RWPE2 (cell line): ENCODE measurements at regions not wholly inside any gene's neighbourhood (a gene's known extent, or its start where the extent isn't known, plus 50 kb on each side); places are given as distances from the start of the nearest gene placed in this dataset.

Source experiments
- ATAC-seq: fragments of 200-7000 bp; cut with Tn5 transposase; 3 replicates; pipeline ENCODE4 v1.9.1; 2021; ENCODE audit warnings: low read depth
- DNase-seq: peaks from one replicate; pipeline ENCODE4 v3.0.0-alpha.2; 2020; ENCODE audit warnings: low spot score
- H3K27ac ChIP-seq: fragments of 450-650 bp; 2 replicates; pipeline ENCODE4 v1.5.1; 2017; ENCODE audit warnings: mild to moderate bottlenecking; ENCODE audit not compliant: poor library complexity, severe bottlenecking
- H3K27me3 ChIP-seq: fragments of 250-450 bp; sonication (Bioruptor Pico); 2 replicates; pipeline ENCODE4 v1.5.1; 2021; ENCODE audit warnings: mild to moderate bottlenecking, moderate library complexity; ENCODE audit not compliant: insufficient read depth, poor library complexity, severe bottlenecking
- H3K36me3 ChIP-seq: fragments of 250-450 bp; sonication (Bioruptor Pico); 2 replicates; pipeline ENCODE4 v1.5.1; 2020; ENCODE audit warnings: low read depth, mild to moderate bottlenecking, moderate library complexity
- H3K4me1 ChIP-seq: fragments of 250-450 bp; sonication (Bioruptor Pico); 2 replicates; pipeline ENCODE4 v1.5.1; 2021; ENCODE audit warnings: mild to moderate bottlenecking, moderate library complexity; ENCODE audit not compliant: insufficient read depth, poor library complexity, severe bottlenecking
- H3K4me3 ChIP-seq: fragments of 250-450 bp; sonication (Bioruptor Pico); 2 replicates; pipeline ENCODE4 v1.5.1; 2021; ENCODE audit warnings: mild to moderate bottlenecking, moderate library complexity; ENCODE audit not compliant: severe bottlenecking
- H3K9me3 ChIP-seq: fragments of 250-450 bp; sonication (Bioruptor Pico); 2 replicates; pipeline ENCODE4 v1.5.1; 2021; ENCODE audit warnings: mild to moderate bottlenecking, moderate library complexity; ENCODE audit not compliant: severe bottlenecking
- CTCF ChIP-seq: fragments of 450-650 bp; IDR thresholded peaks from one replicate; pipeline ENCODE4 v1.5.1; 2017; ENCODE audit warnings: mild to moderate bottlenecking, moderate library complexity; ENCODE audit not compliant: poor library complexity, severe bottlenecking

GRCh38 chr4:126354784-126355183 is 1040.0 kb downstream of the FAT4 start:
- H3K9me3 ChIP-seq, result no peaks in the 10 kb centered on the region
- H3K4me3 ChIP-seq, result no peak overlapping the region
- no peaks in the 10 kb centered on the region for H3K36me3 ChIP-seq
- H3K27me3 ChIP-seq, result no peaks in the 10 kb centered on the region
- H3K4me1 ChIP-seq, result no peaks in the 10 kb centered on the region
- DNase-seq (no peak), ATAC-seq (peak; percentile 58; the same call in 2 of the 3 replicates)
- no peak overlapping the region for H3K27ac ChIP-seq
- no peak for TF ChIP-seq CTCF

GRCh38 chr4:126358041-126358440 is 1043.3 kb downstream of the FAT4 start:
- H3K36me3 ChIP-seq, result no peaks in the 10 kb centered on the region
- DNase-seq (no peak), ATAC-seq (no peak)
- H3K4me1 ChIP-seq, result no peaks in the 10 kb centered on the region
- no peak overlapping the region for H3K27ac ChIP-seq
- H3K4me3 ChIP-seq, result no peak overlapping the region
- no peaks in the 10 kb centered on the region for H3K9me3 ChIP-seq
- H3K27me3 ChIP-seq, result no peaks in the 10 kb centered on the region
- TF ChIP-seq CTCF, result no peak

GRCh38 chr4:126361287-126361686 is 1046.5 kb downstream of the FAT4 start:
- H3K36me3 ChIP-seq, result no peaks in the 10 kb centered on the region
- no peak overlapping the region for H3K4me3 ChIP-seq

GRCh38 chr4:126364311-126364911 is 1049.7 kb downstream of the FAT4 start:
- DNase-seq (no peak), ATAC-seq (no peak)
- Histone ChIP-seq H3K9me3 (no peaks in the 10 kb centered on the region), H3K27me3 (no peaks in the 10 kb centered on the region), H3K4me3 (no peak overlapping the region), H3K4me1 (no peaks in the 10 kb centered on the region), H3K27ac (no peak overlapping the region), H3K36me3 (no peaks in the 10 kb centered on the region)
- TF ChIP-seq CTCF, result no peak

More at GRCh38 chr4:126361287-126361686, 1046.5 kb downstream of the FAT4 start:
- ATAC-seq, result no peak
- no peaks in the 10 kb centered on the region for H3K9me3 ChIP-seq
- no peaks in the 10 kb centered on the region for H3K4me1 ChIP-seq
- no peak overlapping the region for H3K27ac ChIP-seq
- no peak for DNase-seq
- H3K27me3 ChIP-seq, result no peaks in the 10 kb centered on the region
- TF ChIP-seq CTCF, result no peak

GRCh38 chr4:126369076-126369475 is 1054.3 kb downstream of the FAT4 start:
- Histone ChIP-seq H3K27me3 (no peaks in the 10 kb centered on the region), H3K4me3 (no peak overlapping the region), H3K27ac (no peak overlapping the region), H3K9me3 (no peaks in the 10 kb centered on the region), H3K36me3 (no peaks in the 10 kb centered on the region), H3K4me1 (no peaks in the 10 kb centered on the region)
- ATAC-seq (no peak), DNase-seq (no peak)
- no peak for TF ChIP-seq CTCF
